ENCODE measurements at regions not wholly inside any gene's neighbourhood (a gene's known extent, or its start where the extent isn't known, plus 50 kb on each side); places are given as distances from the start of the nearest gene placed in this dataset.

- TF ChIP-seq CTCF (IDR thresholded peaks at IDR 0.05; ENCODE audit: poor library complexity) (no peak), EZH2phosphoT487 (IDR thresholded peaks at IDR 0.05; ENCODE audit: low read depth, severe bottlenecking, unreplicated experiment) (no peak)
Observed at GRCh38 chr4:122219356-122219755, 67.2 kb downstream of the BLTP1 start.
